Tongue (tissue), 1 donor: ENCODE measurements at regions not wholly inside any gene's neighbourhood (a gene's known extent, or its start where the extent isn't known, plus 50 kb on each side); places are given as distances from the start of the nearest gene placed in this dataset.
"Not testable (repeated sequence)": the region's sequence is repeated elsewhere in the genome, so short reads cannot be mapped to it uniquely, and the experiment has no call there.

Source experiments
- DNase-seq: peaks from one replicate; pipeline ENCODE4 v3.0.0-alpha.2; 2015

DNA sequence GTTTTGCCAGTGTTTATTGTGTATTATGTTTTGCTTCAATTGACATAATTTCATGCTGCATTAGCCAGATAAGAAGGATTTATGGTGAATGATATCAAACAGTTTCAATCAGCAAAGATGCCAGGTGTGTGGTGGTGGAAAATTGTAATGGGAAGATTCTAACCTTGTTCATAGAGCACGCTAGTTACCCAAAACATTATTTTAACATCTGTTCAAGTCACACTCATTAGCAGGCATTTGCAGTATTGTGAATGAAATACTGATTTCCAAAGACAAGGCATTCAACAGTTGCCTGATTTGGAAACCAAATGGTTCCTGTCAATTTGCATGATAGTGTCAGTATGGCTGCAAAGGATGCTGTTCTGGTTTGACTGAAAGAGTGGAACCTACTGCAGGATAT, 129.7 kb downstream of the EPC1 start:
- DNase-seq, result no peak

GRCh38 chr10:32213838-32214237, 133.1 kb downstream of the EPC1 start:
- not testable (repeated sequence) for DNase-seq

- no peak for DNase-seq
These were observed 136.0 kb downstream of the EPC1 start for GRCh38 chr10:32211046-32211363.

GRCh38 chr10:32210306-32211045, 136.5 kb downstream of the EPC1 start:
- peak; percentile 41 for DNase-seq

DNA sequence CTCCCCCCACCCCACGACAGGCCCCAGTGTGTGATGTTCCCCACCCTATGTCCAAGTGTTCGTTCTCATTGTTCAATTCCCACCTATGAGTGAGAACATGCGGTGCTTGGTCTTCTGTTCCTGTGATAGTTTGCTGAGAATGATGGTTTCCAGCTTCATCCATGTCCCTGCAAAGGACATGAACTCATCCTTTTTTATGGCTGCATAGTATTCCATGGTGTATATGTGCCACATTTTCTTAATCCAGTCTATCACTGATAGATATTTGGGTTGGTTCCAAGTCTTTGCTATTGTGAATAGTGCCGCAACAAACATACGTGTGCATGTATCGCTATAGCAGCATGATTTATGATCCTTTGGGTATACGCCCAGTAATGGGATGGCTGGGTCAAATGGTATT, 139.0 kb downstream of the EPC1 start:
- DNase-seq, result not testable (repeated sequence)

DNA sequence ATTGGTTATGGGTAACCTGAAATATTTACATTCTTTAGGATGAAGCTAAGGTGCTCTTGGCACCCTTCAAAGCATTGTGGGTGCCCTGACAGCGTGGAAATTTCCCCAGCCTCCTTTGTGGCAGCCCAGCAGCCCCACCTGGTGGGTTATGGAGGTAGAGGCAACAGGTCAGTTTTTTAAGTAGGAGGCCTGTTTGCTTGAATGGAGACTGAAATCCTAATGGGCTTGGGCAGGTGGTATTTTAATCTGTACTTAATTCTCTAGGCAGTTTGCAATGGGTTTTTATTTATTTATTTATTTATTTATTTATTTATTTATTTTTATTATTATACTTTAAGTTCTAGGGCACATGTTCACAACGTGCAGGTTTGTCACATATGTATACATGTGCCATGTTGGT, 139.4 kb downstream of the EPC1 start:
- DNase-seq, result peak; percentile 31

GRCh38 chr10:32205670-32206069, 141.3 kb downstream of the EPC1 start:
- no peak for DNase-seq

- no peak for DNase-seq
These were observed 142.4 kb downstream of the EPC1 start for GRCh38 chr10:32204606-32205005.

- no peak for DNase-seq
These were observed 143.6 kb upstream of the KIF5B start for GRCh38 chr10:32199714-32200394.

- no peak for DNase-seq
These were observed 141.2 kb upstream of the KIF5B start for GRCh38 chr10:32197423-32197822.

GRCh38 chr10:32190890-32191491, 134.8 kb upstream of the KIF5B start:
- DNase-seq, result peak; percentile 73

GRCh38 chr10:32189400-32190084, 133.3 kb upstream of the KIF5B start:
- no peak for DNase-seq

DNA sequence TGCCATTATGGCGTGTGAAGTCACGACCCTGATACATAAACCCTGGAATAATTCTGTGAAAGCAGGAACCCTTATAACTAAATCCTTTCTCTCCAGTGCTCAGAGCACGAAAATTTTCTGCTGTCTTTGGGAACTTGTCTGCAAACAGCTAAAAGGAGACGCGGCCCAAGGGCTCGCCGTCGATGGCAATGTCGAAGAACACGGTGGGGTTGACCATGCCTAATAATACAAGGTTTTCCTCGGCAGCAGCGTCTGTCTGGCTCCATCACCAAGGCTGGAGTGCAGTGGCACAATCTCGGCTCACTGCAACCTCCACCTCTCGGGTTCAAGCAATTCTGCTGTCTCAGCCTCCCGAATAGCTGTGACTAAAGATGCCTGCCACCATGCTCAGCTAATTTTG, 132.4 kb upstream of the KIF5B start:
- DNase-seq, result not testable (repeated sequence)

GRCh38 chr10:32187686-32188085, 131.5 kb upstream of the KIF5B start:
- no peak for DNase-seq

- DNase-seq, result not testable (repeated sequence)
These were observed 127.4 kb upstream of the KIF5B start for GRCh38 chr10:32183652-32184051.

DNA sequence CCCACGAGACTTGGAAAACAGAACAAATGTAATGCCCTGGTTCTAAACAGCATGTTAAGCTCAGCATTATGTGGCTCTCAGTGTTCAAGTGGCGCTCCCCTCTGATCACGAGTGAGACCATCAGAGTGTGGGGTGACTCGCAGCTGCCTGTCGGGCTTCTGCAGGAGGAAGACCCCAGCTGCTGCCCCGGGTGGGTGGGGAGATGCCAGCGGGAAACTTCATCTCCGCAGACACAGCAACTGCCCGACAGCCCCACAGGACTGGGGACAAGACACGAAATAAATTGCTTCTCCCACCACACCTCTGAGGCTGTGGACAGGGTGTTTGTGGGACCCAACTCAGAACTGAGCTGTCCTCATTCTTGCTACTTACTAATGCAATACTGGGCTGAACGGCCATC, 126.3 kb upstream of the KIF5B start:
- DNase-seq, result no peak

GRCh38 chr10:32180390-32181280, 124.4 kb upstream of the KIF5B start:
- no peak for DNase-seq

DNA sequence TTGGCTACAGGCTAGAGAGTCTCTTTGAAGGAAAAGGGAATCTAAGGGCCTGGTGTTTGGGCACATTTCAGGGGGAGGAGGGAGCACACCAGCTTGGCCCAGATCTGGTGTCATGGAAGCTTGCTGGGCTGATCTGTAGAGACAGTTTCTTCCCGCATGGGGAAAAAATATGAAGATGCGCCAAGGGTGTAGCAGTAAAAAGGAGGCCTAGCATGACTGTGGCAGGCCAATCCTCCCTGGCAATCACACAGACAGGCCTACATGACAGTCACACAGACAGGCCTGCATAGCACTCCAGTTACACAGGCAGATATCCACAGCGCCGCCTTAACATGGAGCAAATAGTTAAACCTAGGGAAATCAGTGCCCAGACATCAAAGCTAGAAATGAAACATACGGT, 123.6 kb upstream of the KIF5B start:
- no peak for DNase-seq

DNA sequence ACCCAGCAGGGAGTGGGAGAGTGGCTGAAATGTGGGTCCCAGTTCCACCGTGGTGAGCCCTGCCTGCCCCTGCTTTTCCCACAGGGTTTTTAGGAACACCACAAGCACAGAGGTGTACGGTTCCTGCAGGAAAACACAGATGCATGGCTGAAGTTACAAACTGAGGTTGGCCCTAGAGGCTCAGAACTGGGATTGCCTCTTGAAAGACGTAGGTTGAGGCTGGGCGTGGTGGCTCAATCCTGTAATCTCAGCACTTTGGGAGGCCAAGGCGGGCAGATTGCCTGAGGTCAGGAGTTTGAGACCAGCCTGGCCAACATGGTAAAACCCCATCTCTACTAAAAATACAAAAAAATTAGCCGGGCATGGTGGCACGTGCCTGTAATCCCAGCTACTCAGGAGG, 121.4 kb upstream of the KIF5B start:
- DNase-seq, result not testable (repeated sequence)

GRCh38 chr10:32175629-32176028, 119.4 kb upstream of the KIF5B start:
- no peak for DNase-seq

DNA sequence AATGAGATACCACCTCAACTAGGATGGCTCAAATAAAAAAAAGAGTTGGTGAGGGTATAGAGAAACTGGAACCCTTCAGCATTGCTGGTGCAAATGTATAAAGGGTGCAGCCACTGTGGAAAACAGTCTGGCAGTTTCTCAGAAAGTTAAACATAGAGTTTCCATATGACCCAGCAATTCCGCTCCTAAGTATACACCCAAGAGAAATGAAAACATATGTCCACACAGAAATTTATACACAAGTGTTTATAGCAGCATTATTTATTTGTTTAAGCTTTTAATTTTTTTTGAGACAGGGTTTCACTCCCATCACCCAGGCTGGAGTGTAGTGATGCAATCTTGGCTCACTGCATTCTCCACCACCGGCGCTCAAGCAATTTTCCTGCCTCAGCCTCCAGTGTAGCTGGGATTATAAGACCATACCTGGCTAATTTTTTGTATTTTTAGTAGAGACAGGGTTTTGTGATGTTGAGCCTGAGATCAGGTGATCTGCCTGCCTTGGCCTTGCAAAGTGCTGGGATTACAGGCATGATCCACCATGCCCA, 118.2 kb upstream of the KIF5B start:
- no peak for DNase-seq

DNA sequence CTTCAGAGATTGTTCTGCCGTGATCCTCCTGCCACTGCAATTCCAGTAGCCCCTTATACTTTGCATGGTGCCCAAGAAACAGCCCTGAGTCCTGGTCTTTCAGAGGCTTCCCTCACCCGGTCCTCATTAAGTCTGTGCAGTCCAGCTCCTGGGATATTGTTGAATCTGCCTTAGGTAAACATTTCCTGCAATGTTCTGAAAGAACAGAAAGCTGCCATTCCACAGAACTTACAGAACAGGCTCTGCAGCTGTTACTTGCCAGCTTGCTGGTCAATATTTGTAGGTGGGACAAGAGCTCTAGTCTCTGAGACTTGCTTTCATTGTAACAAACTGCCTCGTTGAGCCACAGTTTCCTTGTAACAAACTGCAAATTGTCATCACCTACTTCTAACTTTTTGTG, 115.0 kb upstream of the KIF5B start:
- peak; percentile 48 for DNase-seq
